ENCODE measurements at regions not wholly inside any gene's neighbourhood (a gene's known extent, or its start where the extent isn't known, plus 50 kb on each side); places are given as distances from the start of the nearest gene placed in this dataset.

- TF ChIP-seq FOXP2 (optimal IDR thresholded peaks at IDR 0.05; ENCODE audit: control extremely low read depth, extremely low read length, insufficient read depth): no peak
- no peak for TF ChIP-seq POLR2AphosphoS5 (IDR thresholded peaks at IDR 0.05; ENCODE audit: borderline replicate concordance, low read depth, low read length)
- TF ChIP-seq EZH2 (IDR thresholded peaks at IDR 0.05): no peak
- H3K4me3 ChIP-seq: no peak overlapping the region
- no peak overlapping the region for H3K9ac ChIP-seq (ENCODE audit: insufficient read length)
- no peaks in the 10 kb centered on the region for H3K36me3 ChIP-seq (ENCODE audit: insufficient read depth, low read length)
- H3K27ac ChIP-seq: no peak overlapping the region
- DNase-seq (ENCODE audit: low read depth, low spot score): no peak
- H3K9me3 ChIP-seq (ENCODE audit: low read depth, low read length): no peaks in the 10 kb centered on the region
Measured at GRCh38 chrX:130999360-130999759, 58.8 kb upstream of the ARHGAP36 start.
